Psoas muscle (tissue), 7 donors: ENCODE measurements at regions not wholly inside any gene's neighbourhood (a gene's known extent, or its start where the extent isn't known, plus 50 kb on each side); places are given as distances from the start of the nearest gene placed in this dataset.

Experiments
- ATAC-seq, 4 donors: fragments of 200-7000 bp; cut with Tn5 transposase; one replicate each; pipeline ENCODE4 v1.9.1; 2020; ENCODE audit warnings: moderate library complexity in 3 of 4, mild to moderate bottlenecking in 2 of 4
- DNase-seq, 2 donors: peaks; one replicate each; pipeline ENCODE4 v3.0.0-alpha.2; 2020
- H3K27ac ChIP-seq: fragments of 200-600 bp; one replicate; pipeline ENCODE4 v1.8.0; 2022
- H3K27me3 ChIP-seq, 3 donors: fragments of 200-600 bp in 1 of 3; one replicate each; pipeline versions ENCODE4 v1.6.1 to v1.8.0; 2013 to 2022; ENCODE audit warnings: low read length in 2 of 3, mild to moderate bottlenecking in 2 of 3, moderate library complexity in 1 of 3; ENCODE audit not compliant: insufficient read depth in 3 of 3
- H3K36me3 ChIP-seq, 2 donors: fragments of 200-600 bp in 1 of 2; one replicate each; pipeline versions ENCODE4 v1.6.1 to v1.8.0; 2013 to 2022; ENCODE audit warnings: low read depth in 1 of 2, mild to moderate bottlenecking in 1 of 2, moderate library complexity in 1 of 2; ENCODE audit not compliant: insufficient read depth in 1 of 2
- H3K4me1 ChIP-seq: fragments of 200-600 bp; one replicate; pipeline ENCODE4 v1.8.0; 2022
- H3K4me3 ChIP-seq: fragments of 200-600 bp; one replicate; pipeline ENCODE4 v1.8.0; 2022; ENCODE audit warnings: mild to moderate bottlenecking
- H3K9me3 ChIP-seq: fragments of 200-600 bp; one replicate; pipeline ENCODE4 v1.8.0; 2022
- CTCF ChIP-seq: fragments of 200-600 bp; IDR thresholded peaks from one replicate; pipeline ENCODE4 v1.8.0; 2022; ENCODE audit warnings: antibody characterized with exemption
- WGBS, 3 donors: extraction: QIAGEN DNeasy Blood & Tissue Kit; methylation state at CpG; one replicate each; pipeline versions ENCODE4 v1.1.6 to v1.1.7; 2013; 5-methylcytosine and 5-hydroxymethylcytosine counted together
- intact Hi-C, 2 donors: fragments of 100-400 bp; cut with DNase I; formaldehyde crosslinking; loops; one replicate each; pipeline versions ENCODE4 v1.11.0 to v1.14.2; 2022
- donor health status: healthy with polysubstance abuse.
- donor health status: DM: no; HTN: no; CAD: no; lungs with moderate emphysema.
- donor health status: Bipolar disorder and iron deficiency.
- donor health status: healthy.
- donor health status: DM: yes; HTN: yes; CAD: no.
- donor health status: DM: no; HTN: no; CAD: no.
- donor health status: DM: yes; HTN: yes; CAD: no.

GRCh38 chr1:81317191-81317590, 483.5 kb upstream of the ADGRL2 start:
- ATAC-seq: no peak
- 88 to 97% (median 92%) methylated on average over 1 of the region's 1 CpG for WGBS, 3 donors

GRCh38 chr1:81314513-81315233, 486.1 kb upstream of the ADGRL2 start:
- Histone ChIP-seq H3K4me1 (no peaks in the 10 kb centered on the region), H3K36me3 (no peaks in the 10 kb centered on the region), H3K27ac (no peak overlapping the region), H3K9me3 (no peaks in the 10 kb centered on the region), H3K27me3 (no peaks in the 10 kb centered on the region), H3K4me3 (no peak overlapping the region)
- ATAC-seq (no peak), DNase-seq (no peak)
- 91 to 92% (median 92%) methylated on average over 2 of the region's 2 CpGs for WGBS, 3 donors
- intact Hi-C loops: no loop called here
- TF ChIP-seq CTCF: no peak

More at GRCh38 chr1:81317191-81317590, 483.5 kb upstream of the ADGRL2 start:
- H3K4me3 ChIP-seq: no peak overlapping the region
- H3K27me3 ChIP-seq: no peaks in the 10 kb centered on the region
- H3K36me3 ChIP-seq: no peaks in the 10 kb centered on the region
- H3K27ac ChIP-seq: no peak overlapping the region
- no peak for DNase-seq
- intact Hi-C loops: no loop called here
- no peak for TF ChIP-seq CTCF
- no peaks in the 10 kb centered on the region for H3K9me3 ChIP-seq
- no peaks in the 10 kb centered on the region for H3K4me1 ChIP-seq

DNA sequence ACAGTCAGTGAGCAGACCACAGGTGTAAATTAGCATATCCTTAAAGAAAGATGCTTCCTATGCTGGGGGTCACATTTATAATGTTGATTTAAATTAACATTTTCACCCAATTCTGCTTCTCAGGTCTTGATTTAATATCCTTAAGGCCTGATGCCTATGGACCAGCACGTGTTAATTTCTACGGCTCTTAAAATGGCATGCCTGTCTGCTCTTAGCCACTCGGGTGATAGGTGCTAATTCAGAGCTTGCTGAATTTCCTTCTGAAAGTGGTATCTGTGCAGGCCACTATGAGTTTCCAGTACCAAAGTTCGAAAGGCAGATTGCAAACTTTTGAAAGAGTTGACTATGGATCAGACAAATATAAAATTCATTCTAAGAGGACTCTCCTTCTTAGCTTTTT, 487.4 kb upstream of the ADGRL2 start:
- H3K36me3 ChIP-seq: no peaks in the 10 kb centered on the region
- no peak for TF ChIP-seq CTCF
- ATAC-seq (no peak), DNase-seq (no peak)
- no peaks in the 10 kb centered on the region for H3K27me3 ChIP-seq
- 68 to 77% (median 72%) methylated on average over 4 of the region's 4 CpGs for WGBS, 3 donors
- H3K27ac ChIP-seq: no peak overlapping the region
- H3K9me3 ChIP-seq: no peaks in the 10 kb centered on the region
- intact Hi-C loops: no loop called here
- H3K4me3 ChIP-seq: no peak overlapping the region
- H3K4me1 ChIP-seq: no peaks in the 10 kb centered on the region

GRCh38 chr1:81312272-81312754, 488.4 kb upstream of the ADGRL2 start:
- Histone ChIP-seq H3K27me3 (no peaks in the 10 kb centered on the region), H3K36me3 (no peaks in the 10 kb centered on the region), H3K27ac (no peak overlapping the region), H3K4me1 (no peaks in the 10 kb centered on the region), H3K9me3 (no peaks in the 10 kb centered on the region), H3K4me3 (no peak overlapping the region)
- intact Hi-C loops: no loop called here
- ATAC-seq (no peak), DNase-seq (no peak)
- TF ChIP-seq CTCF: no peak
- 78 to 86% (median 80%) methylated on average over 8 of the region's 8 CpGs for WGBS, 3 donors

DNA sequence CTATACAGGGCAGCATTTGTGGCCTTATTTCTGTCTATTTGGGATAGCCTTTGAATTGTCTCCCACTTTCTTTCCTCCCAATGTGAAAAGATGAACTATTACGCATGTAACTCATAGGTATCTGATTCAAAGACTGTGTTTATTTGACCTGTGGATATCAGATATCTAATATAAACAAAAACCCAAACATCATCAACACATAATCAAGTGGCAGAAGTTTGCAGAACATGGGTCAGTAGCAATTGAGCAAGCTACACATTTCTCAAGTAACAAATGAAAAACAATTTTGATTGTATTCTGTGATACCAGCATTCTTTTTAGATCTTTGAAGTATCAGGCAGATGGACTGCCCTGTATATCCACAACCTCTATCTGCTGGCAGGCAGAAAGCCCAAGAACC, 490.5 kb upstream of the ADGRL2 start:
- H3K36me3 ChIP-seq: no peaks in the 10 kb centered on the region
- no peaks in the 10 kb centered on the region for H3K9me3 ChIP-seq
- no peak for TF ChIP-seq CTCF
- no peak for DNase-seq
- H3K4me1 ChIP-seq: no peaks in the 10 kb centered on the region
- no peak overlapping the region for H3K4me3 ChIP-seq
- no peak for ATAC-seq
- no peak overlapping the region for H3K27ac ChIP-seq
- H3K27me3 ChIP-seq: no peaks in the 10 kb centered on the region
- intact Hi-C loops: no loop called here
- WGBS, 3 donors: 97 to 100% (median 100%) methylated on average over 1 of the region's 1 CpG
